Activated naive CD8-positive, alpha-beta T cell treated with anti-CD3 and anti-CD28 coated beads for 36 hours (primary cell): ENCODE measurements at regions not wholly inside any gene's neighbourhood (a gene's known extent, or its start where the extent isn't known, plus 50 kb on each side); places are given as distances from the start of the nearest gene placed in this dataset.
A peak's percentile ranks its signal among the peaks of the same experiment; 100 is the strongest.
"Not testable (repeated sequence)": the region's sequence is repeated elsewhere in the genome, so short reads cannot be mapped to it uniquely, and the experiment has no call there.

Experiments used
- DNase-seq: peaks from one replicate; pipeline ENCODE4 v3.0.0; 2021
- H3K27ac Mint-ChIP-seq: one replicate; pipeline ENCODE4 v1.8.0; 2022; ENCODE audit warnings: mild to moderate bottlenecking, moderate library complexity, mixed read lengths
- H3K27me3 Mint-ChIP-seq: one replicate; pipeline ENCODE4 v1.8.0; 2022; ENCODE audit warnings: mild to moderate bottlenecking, mixed read lengths
- H3K36me3 Mint-ChIP-seq: one replicate; pipeline ENCODE4 v1.8.0; 2021; ENCODE audit warnings: mild to moderate bottlenecking, mixed read lengths
- H3K4me1 Mint-ChIP-seq: one replicate; pipeline ENCODE4 v1.8.0; 2021; ENCODE audit warnings: mixed read lengths
- H3K4me3 Mint-ChIP-seq: one replicate; pipeline ENCODE4 v1.8.0; 2022; ENCODE audit warnings: mild to moderate bottlenecking, moderate library complexity, mixed read lengths
- H3K9me3 Mint-ChIP-seq: one replicate; pipeline ENCODE4 v1.8.0; 2022; ENCODE audit warnings: mixed read lengths

DNA sequence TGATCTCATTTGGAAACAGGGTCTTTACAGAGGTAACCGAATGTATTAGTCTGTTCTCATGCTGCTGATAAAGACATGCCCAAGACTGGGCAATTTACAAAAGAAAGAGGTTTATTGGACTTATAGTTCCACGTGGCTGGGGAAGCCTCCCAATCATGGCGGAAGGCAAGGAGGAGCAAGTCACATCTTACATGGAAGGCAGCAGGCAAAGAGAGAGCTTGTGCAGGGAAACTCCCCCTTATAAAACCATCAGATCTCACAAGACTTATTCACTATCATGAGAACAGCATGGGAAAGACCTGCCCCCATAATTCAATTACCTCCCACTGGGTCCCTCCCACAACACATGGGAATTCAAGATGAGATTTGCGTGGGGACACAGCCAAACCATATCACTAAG lies 171.8 kb upstream of the ID2 start:
- H3K4me3 Mint-ChIP-seq, DNase-seq, H3K27me3 Mint-ChIP-seq, H3K27ac Mint-ChIP-seq: not testable (repeated sequence)
- Mint-ChIP-seq H3K4me1 (peaks cover 20% of the 10 kb centered on the region), H3K9me3 (peaks cover 15% of the 10 kb centered on the region), H3K36me3 (peaks cover 12% of the 10 kb centered on the region)

DNA sequence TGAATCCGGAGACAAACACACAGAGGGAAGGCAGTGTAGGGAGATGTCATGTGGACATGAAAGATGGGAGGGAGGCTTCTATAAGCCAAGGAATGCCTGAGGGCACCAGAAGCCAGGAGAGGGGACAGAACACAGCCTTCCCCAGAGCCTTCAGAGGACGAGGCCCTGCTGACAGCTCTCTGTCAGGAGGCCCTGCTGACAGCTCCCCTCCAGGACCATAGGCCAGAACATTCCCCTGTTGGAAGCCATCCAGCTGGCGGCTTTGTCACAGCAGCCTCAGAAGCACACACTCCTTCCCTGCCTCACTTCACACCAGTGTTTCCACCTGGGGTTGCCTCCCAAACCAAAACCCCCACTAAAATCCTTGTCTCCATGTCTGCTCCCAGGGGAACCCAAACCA lies 171.3 kb upstream of the ID2 start:
- Mint-ChIP-seq H3K9me3 (peaks cover 15% of the 10 kb centered on the region), H3K36me3 (peaks cover 12% of the 10 kb centered on the region), H3K4me1 (peaks cover 25% of the 10 kb centered on the region), H3K27ac (no peak overlapping the region), H3K4me3 (no peak overlapping the region), H3K27me3 (no peaks in the 10 kb centered on the region)
- DNase-seq: no peak

DNA sequence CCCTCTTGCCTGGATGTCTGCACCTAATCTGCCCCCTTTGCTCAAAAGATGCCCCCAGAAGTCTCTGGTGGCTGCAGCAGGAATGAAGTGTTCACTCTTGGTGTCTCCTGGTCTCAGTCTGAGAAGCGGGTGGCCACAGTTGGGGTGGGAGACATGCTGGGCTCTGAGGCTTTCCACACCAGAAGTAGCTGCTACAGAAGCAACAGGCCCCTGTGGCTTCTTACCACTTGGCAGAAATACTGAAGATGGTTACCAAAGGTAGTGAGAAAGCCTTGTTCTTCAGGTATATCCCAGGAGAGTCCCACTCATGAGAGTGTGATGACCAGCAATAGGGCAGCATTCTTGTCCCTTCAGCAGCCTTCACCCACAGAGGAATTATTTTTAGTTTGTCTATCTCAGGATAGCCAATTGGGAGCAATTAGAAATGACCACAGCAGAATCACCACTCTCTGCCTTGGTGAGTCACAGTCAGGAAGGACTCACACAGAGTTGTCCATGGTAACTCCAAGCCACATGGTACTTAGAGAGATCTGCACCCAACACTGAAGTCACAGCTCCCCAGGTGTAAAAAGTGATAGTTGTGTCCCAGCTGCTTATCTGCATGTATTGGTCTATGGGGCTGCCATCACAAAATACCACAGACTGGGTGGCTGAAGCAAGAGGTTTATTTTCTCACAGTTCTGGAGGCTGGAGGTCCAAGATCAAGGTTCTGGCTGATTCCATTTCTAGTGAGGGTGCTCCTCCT lies 169.8 kb upstream of the ID2 start:
- Mint-ChIP-seq H3K27ac (no peak overlapping the region), H3K27me3 (no peaks in the 10 kb centered on the region), H3K4me1 (peaks cover 35% of the 10 kb centered on the region)

DNA sequence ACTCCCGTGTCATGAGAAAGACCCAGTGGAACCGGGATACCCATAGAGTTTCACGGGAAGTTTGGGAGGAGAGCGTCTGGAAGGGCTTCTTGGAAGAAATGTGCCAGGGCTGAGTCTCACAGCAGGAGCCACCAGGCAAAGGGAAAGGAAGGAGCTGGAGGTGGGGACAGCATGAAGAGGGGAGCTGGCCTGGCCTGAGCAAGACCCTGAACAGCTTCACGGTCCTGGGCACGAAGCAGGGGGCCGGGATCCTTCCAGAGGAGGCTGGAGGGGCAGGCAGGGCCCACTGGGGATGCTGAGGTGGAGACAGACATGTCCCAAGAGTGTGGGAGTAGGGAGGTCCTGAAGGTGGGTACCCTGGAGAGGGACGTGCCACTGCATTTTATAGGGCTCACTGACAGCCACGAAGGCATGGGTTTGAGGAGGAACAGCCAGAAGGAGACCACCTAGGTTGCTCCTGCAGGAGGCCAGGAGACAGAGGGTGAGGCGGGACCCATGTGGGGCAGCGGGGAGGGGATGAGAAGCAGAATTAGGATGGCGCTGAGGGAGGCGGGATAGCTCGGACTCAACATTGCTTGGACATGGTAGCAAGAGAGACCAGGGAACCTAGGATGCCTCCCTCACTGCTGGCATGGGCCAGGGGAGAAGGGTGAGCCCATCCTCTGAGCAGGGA lies 168.1 kb upstream of the ID2 start:
- peaks cover 15% of the 10 kb centered on the region for H3K9me3 Mint-ChIP-seq
- peaks cover 12% of the 10 kb centered on the region for H3K36me3 Mint-ChIP-seq
- H3K27ac Mint-ChIP-seq: peak overlapping the region; percentile 87
- no peak overlapping the region for H3K4me3 Mint-ChIP-seq
- no peaks in the 10 kb centered on the region for H3K27me3 Mint-ChIP-seq
- no peak for DNase-seq
- peaks cover 35% of the 10 kb centered on the region for H3K4me1 Mint-ChIP-seq

More for the DNA sequence above, 169.8 kb upstream of the ID2 start:
- Mint-ChIP-seq H3K9me3 (peaks cover 15% of the 10 kb centered on the region), H3K36me3 (peaks cover 12% of the 10 kb centered on the region), H3K4me3 (no peak overlapping the region)
- DNase-seq: no peak

DNA sequence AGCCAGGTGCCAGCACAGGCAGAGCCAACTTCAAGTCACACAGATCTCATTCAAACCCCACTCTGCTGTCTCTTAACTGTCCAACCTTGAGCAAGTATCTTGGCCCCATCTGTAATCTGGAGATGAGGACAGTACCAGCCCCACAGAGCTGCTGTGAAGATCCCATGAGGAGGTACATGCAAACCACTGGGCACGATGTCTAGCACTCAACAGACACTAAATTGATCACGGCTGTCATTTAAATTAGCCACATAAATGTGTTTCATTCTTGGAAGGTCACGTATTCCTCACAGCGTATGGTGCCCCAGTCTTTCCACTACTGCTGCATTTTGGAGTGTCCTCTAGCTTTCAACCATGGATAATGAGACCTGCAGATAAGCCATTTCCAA lies 167.6 kb upstream of the ID2 start:
- no peak for DNase-seq

DNA sequence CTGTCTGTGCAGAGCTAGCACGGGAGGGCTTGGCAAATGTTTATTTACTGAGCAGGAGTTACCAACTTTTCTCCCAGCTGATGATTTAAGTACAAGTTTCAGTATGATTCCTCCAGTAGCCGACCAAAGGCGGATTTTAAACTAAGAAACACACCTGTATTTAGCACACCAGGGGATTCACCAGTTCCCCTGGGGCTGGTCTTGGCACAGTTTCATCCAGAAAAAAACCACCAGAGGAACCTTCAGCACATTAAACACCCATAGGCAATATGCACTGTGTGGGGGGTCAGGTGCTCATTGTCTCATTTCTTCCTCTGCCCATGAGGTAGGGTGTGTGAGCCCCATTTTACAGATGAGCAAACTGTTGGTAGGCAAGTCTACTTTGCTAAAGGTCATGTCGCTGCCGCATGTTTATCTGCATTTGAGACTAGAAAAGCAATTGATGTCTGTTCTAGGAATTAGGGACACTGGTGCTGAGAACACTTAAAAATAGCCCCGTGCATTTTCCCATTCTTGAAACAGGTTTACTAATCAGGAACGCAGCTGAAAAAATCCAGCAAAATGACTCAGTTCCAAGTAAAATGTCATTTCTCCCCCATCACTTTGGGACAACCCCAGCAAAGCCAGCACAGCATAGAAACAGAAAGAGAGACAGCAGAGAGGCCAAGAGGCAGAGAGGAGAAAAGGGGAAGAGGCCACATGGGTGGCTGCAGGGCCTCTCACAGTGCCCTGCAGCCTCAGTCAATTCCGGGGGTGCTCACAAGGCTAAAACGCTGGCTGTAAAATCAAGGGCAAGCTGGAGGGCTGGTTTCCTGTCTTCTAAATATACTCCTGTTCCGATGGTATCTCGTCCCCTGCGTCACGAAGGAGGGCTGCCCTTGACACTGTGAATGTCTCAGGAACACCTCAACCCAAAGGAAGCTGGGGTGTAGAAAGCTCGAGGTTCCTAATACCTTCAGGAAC lies 166.8 kb upstream of the ID2 start:
- peak overlapping the region; percentile 87 for H3K27ac Mint-ChIP-seq
- H3K27me3 Mint-ChIP-seq: no peaks in the 10 kb centered on the region
- peaks cover 13% of the 10 kb centered on the region for H3K9me3 Mint-ChIP-seq
- peaks cover 41% of the 10 kb centered on the region for H3K4me1 Mint-ChIP-seq
- H3K4me3 Mint-ChIP-seq: peak overlapping the region; percentile 29
- DNase-seq: peak; percentile 66
- peaks cover 9% of the 10 kb centered on the region for H3K36me3 Mint-ChIP-seq

More for the DNA sequence above, 167.6 kb upstream of the ID2 start:
- Mint-ChIP-seq H3K36me3 (peaks cover 12% of the 10 kb centered on the region), H3K4me3 (no peak overlapping the region), H3K27ac (peak overlapping the region; percentile 87), H3K9me3 (peaks cover 15% of the 10 kb centered on the region), H3K4me1 (peaks cover 39% of the 10 kb centered on the region), H3K27me3 (no peaks in the 10 kb centered on the region)

DNA sequence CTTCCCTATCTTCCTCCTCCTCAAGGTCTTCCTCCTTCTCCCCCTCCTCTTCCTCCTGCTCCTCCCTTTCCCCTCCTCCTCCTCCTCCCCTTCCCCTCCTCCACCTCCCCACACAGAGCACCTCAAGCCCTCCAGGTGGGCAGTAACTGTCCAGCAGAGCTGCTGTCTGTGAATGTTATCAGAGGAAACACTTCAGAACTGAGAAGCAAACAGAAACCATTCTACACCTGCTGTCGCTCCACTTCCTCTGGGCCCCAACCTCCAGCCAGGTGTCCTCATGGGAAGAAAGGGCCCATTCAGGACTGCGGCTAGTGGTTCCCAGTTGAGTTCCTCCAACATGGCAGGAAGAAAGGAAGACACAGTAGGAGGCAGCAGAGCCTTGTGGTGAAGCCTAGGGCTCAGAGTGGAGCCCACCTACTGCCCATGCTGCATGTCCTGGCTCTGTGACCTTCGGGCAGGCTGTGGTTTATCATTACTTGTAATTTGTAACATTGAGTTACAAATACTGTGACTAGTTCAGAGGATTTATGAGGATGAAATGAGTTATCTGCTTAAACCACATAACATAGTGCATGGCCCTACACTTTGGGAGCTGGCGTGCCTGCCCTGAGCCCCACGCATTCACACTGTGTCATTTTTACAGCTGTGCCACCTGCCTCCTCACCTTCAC lies 165.9 kb upstream of the ID2 start:
- H3K9me3 Mint-ChIP-seq: peaks cover 9% of the 10 kb centered on the region
- H3K4me3 Mint-ChIP-seq: peak overlapping the region; percentile 22
- no peak for DNase-seq
- H3K27me3 Mint-ChIP-seq: no peaks in the 10 kb centered on the region
- peaks cover 7% of the 10 kb centered on the region for H3K36me3 Mint-ChIP-seq
- peaks cover 45% of the 10 kb centered on the region for H3K4me1 Mint-ChIP-seq
- peak overlapping the region; percentile 87 for H3K27ac Mint-ChIP-seq

DNA sequence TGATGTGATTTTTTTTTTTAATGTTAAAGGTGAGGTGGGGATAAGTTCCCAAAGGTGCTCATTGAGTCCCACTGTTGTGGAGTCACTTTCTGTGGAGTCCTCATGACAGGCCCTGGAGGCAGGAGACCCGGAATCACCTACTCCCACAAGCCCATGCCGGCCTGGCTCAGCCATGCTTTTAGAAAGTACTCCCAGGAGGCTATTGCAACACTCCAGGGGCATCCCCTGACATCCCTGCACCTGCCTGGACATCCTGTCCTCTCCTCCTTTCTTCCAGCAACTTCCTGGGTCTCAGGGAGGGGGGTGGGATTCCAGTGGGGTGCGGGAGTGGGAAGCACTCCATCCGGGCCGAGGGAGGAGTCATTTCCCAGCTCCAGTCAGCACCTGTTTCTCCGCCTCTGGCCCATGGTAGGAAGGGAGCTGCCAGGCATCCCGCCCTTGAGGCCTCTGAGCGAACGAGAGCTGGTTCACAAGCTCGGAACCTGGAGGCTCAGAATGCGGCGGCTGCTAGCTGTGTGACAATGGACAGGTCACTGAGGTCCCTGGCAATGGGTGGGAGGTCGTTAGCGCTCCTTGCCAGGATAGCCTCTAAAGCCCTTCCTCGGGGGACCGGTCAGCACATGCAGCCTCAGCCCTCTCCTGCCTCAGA lies 163.9 kb upstream of the ID2 start:
- Mint-ChIP-seq H3K27ac (no peak overlapping the region), H3K36me3 (peaks cover 7% of the 10 kb centered on the region), H3K27me3 (no peaks in the 10 kb centered on the region), H3K4me1 (peaks cover 50% of the 10 kb centered on the region), H3K9me3 (peaks cover 9% of the 10 kb centered on the region), H3K4me3 (no peak overlapping the region)
- DNase-seq: no peak

DNA sequence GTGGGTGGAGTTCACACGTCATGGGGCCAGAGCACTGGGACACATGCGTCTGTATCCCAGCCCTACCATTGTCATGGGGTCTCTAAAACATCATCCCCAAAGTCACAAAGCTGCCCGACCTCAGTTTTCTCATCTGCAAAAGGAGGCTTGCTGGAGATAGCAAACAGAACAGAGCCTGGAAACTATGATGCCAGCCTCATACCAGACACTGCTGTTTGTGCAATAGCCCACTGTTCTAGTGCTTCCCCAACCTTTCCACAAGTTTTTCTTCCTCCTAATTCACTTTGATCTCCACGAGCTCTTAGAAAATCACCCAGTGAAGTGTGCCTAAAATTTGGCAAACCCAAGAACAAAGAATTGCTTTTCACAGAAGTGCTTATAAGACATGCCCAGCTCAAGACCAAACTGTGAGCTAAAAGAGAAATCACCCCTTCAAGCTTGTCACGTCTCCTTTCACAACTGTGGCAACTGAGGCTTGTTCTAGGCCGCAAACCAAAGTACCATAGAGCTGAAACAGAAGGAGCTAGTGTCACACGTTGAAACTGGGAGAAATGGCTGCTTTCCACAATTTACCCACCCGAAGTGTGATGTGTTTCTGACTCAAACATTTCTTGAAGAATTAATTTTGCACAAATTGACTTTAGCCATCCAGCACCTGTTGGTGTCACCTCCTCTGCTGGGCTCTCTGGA lies 162.7 kb upstream of the ID2 start:
- peaks cover 41% of the 10 kb centered on the region for H3K4me1 Mint-ChIP-seq
- no peak overlapping the region for H3K4me3 Mint-ChIP-seq
- no peaks in the 10 kb centered on the region for H3K36me3 Mint-ChIP-seq
- no peak for DNase-seq
- peaks cover 4% of the 10 kb centered on the region for H3K9me3 Mint-ChIP-seq
- no peaks in the 10 kb centered on the region for H3K27me3 Mint-ChIP-seq
- no peak overlapping the region for H3K27ac Mint-ChIP-seq

DNA sequence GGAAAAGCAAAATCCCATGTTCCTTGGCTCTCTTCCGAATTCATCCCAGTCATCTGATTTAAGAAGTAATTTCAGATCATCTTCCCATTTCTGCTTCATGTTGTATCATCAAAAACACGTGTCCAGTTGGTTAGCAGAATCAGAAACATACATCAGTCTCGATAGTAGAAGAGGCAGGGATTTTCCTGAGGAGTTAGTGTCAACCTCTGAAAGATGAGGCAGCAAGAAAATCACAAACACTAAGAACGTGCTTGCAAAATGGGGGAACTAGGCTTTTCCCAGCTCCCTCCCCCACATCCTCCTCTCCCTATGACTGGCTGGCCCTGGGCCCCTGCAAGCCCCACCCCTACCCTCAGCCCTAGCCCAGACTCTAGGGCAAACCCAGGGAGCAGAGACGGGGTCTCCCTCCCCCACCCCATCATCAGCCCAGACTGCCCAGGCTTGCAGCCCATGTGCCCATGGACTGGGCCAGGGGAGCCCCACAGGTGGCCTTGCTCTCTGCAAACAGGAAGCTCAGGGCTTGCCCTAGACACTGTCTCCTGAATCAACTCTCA lies 161.0 kb upstream of the ID2 start:
- Mint-ChIP-seq H3K36me3 (no peaks in the 10 kb centered on the region), H3K27me3 (no peaks in the 10 kb centered on the region), H3K4me1 (peaks cover 26% of the 10 kb centered on the region), H3K4me3 (no peak overlapping the region), H3K9me3 (no peaks in the 10 kb centered on the region), H3K27ac (no peak overlapping the region)
- DNase-seq: no peak

DNA sequence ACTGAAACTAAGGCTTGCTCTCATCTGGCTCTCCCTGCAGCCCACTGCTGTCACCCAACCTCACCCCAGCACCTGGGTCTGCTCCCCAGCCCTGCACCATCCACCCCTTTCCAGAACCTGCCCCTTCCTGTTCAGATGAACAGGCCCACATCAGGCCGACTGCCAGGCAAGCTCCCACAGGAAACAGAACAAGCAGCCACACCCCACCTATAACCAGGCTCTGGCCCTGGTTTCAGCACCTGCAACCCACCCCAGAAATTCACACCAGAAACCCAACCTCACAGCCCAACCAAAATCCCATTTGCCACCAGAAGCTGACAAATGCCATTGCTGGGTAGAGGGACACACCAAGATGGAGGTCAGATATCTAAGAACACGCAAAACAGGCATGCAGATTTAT lies 159.2 kb upstream of the ID2 start:
- H3K27me3 Mint-ChIP-seq: no peaks in the 10 kb centered on the region
- no peak overlapping the region for H3K4me3 Mint-ChIP-seq
- H3K4me1 Mint-ChIP-seq: peaks cover 21% of the 10 kb centered on the region
- no peaks in the 10 kb centered on the region for H3K9me3 Mint-ChIP-seq
- DNase-seq: no peak
- H3K27ac Mint-ChIP-seq: no peak overlapping the region
- no peaks in the 10 kb centered on the region for H3K36me3 Mint-ChIP-seq

DNA sequence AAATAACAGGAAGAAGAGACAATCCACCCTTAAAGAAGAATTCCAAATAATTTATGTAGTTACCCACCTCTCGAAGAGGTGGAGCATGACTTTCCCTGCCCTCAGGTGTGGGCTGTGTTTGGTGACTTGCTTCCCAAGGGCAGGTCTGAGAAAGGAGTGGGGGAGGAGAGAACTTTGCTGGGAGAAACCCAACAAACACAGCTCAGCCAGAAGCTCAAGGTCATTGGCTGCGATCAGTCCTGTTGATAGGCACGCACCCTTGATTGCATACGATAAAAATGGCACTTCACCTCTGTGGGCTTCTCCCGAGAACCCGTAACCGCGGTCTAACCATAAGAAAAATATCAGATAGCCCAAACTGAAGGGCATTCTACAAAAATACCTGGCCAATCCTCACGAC lies 157.5 kb upstream of the ID2 start:
- Mint-ChIP-seq H3K27ac (no peak overlapping the region), H3K4me3 (no peak overlapping the region), H3K36me3 (no peaks in the 10 kb centered on the region), H3K27me3 (no peaks in the 10 kb centered on the region), H3K9me3 (no peaks in the 10 kb centered on the region), H3K4me1 (peaks cover 17% of the 10 kb centered on the region)
- DNase-seq: no peak

DNA sequence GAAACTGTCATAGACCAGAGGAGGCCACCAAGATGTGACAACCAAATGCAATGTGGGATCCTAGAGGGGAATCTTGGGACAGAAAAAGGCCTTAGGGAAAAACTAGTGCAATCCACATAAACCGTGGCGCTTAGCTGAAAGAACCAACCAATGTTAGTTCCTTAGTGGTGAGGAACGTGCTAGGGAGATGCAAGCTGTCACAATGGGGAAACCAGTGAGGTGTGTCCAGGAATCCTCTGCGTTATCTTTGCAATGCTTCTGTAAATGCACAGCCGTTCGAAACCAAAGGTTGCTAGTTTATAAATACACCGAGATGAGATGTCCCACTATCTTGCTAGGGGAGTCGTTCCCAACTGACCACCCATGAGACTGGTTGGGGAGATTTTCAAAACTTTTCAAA lies 157.0 kb upstream of the ID2 start:
- Mint-ChIP-seq H3K4me1 (peaks cover 16% of the 10 kb centered on the region), H3K9me3 (no peaks in the 10 kb centered on the region), H3K27ac (no peak overlapping the region), H3K36me3 (no peaks in the 10 kb centered on the region), H3K27me3 (no peaks in the 10 kb centered on the region), H3K4me3 (no peak overlapping the region)
- DNase-seq: no peak

DNA sequence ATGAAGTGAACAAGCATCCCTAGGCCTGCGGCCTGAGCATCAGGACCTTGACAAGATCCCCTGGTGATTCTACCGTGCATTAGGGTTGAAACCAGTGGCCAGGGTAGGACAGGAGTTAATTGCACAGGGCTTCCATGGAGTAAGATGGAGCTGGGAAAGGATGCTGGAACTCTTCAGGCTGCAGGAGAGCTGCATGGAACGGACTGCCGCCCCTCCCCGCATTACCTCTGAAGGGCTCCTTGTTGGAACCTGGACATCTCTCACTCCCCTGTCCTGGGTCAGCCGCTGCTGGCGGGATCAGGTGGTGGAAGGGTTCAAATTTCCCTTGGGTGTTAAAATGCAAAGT lies 156.6 kb upstream of the ID2 start:
- no peaks in the 10 kb centered on the region for H3K36me3 Mint-ChIP-seq

More for the DNA sequence above, 156.6 kb upstream of the ID2 start:
- Mint-ChIP-seq H3K27ac (no peak overlapping the region), H3K27me3 (no peaks in the 10 kb centered on the region), H3K4me3 (no peak overlapping the region), H3K9me3 (no peaks in the 10 kb centered on the region), H3K4me1 (peaks cover 15% of the 10 kb centered on the region)
- no peak for DNase-seq
